ENCODE measurements at regions not wholly inside any gene's neighbourhood (a gene's known extent, or its start where the extent isn't known, plus 50 kb on each side); places are given as distances from the start of the nearest gene placed in this dataset.

- Histone ChIP-seq H3K4me1 (ENCODE audit: low read length) (peaks cover 52% of the 10 kb centered on the region), H4K20me1 (ENCODE audit: insufficient read depth, low read length) (no peaks in the 10 kb centered on the region), H3K27me3 (ENCODE audit: low read depth, low read length) (no peaks in the 10 kb centered on the region), H3K9ac (ENCODE audit: low read length) (peak overlapping the region; percentile 76), H3K4me2 (ENCODE audit: low read length) (peak overlapping the region; percentile 80), H3K9me3 (ENCODE audit: insufficient read depth, low read length) (no peaks in the 10 kb centered on the region), H3K4me3 (ENCODE audit: low read length) (peak overlapping the region; percentile 67), H2AFZ (ENCODE audit: low read depth, low read length) (peak overlapping the region; percentile 50), H3K79me2 (ENCODE audit: low read length) (0 out of 2 replicates have a peak, but pooled peaks cover 5% of the 10 kb centered on the region), H3K36me3 (replicated peaks; ENCODE audit: low read depth, low read length) (peaks cover 24% of the 10 kb centered on the region), H3K27ac (ENCODE audit: low read length) (peak overlapping the region; percentile 91)
- TF ChIP-seq EZH2phosphoT487 (IDR thresholded peaks at IDR 0.05; ENCODE audit: low read depth) (no peak), CTCF (IDR thresholded peaks at IDR 0.05; ENCODE audit: low read depth, low read length) (no peak)
Observed at GRCh38 chr21:24899138-24899537, 708.1 kb downstream of the MRPL39 start.

DNA sequence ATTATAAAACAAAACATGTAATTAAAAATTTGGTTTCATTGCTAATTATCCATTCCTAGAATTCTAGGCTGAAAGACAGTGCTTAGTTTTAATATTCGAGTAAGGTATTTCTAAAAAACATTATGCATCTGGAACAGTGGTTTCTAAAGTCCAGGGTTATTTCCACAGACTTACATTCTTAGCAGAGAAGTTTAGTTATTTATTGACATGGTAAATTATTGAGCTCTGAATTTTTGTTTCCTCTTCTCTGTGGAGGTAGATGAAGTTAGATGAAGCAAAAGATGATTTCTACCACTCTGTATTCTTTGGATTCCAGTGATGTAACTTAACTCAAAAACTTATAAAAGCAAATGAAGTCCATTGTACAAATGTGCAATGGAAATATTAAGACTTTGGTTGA lies 709.4 kb downstream of the MRPL39 start:
- H3K4me2 ChIP-seq (ENCODE audit: low read length), result peak overlapping the region; percentile 80
- H3K4me3 ChIP-seq (ENCODE audit: low read length), result peak overlapping the region; percentile 67
- H3K79me2 ChIP-seq (ENCODE audit: low read length), result 0 out of 2 replicates have a peak, but pooled peaks cover 5% of the 10 kb centered on the region
- no peaks in the 10 kb centered on the region for H3K27me3 ChIP-seq (ENCODE audit: low read depth, low read length)
- H2AFZ ChIP-seq (ENCODE audit: low read depth, low read length), result no peak overlapping the region
- H3K9ac ChIP-seq (ENCODE audit: low read length), result peak overlapping the region; percentile 76
- peaks cover 47% of the 10 kb centered on the region for H3K4me1 ChIP-seq (ENCODE audit: low read length)
- no peak for TF ChIP-seq CTCF (IDR thresholded peaks at IDR 0.05; ENCODE audit: low read depth, low read length)
- peak overlapping the region; percentile 91 for H3K27ac ChIP-seq (ENCODE audit: low read length)
- H3K9me3 ChIP-seq (ENCODE audit: insufficient read depth, low read length), result no peaks in the 10 kb centered on the region
- no peaks in the 10 kb centered on the region for H4K20me1 ChIP-seq (ENCODE audit: insufficient read depth, low read length)
- peaks cover 20% of the 10 kb centered on the region for H3K36me3 ChIP-seq (replicated peaks; ENCODE audit: low read depth, low read length)

GRCh38 chr21:24896735-24897124 lies 710.6 kb downstream of the MRPL39 start:
- H3K36me3 ChIP-seq (replicated peaks; ENCODE audit: low read depth, low read length), result peaks cover 12% of the 10 kb centered on the region
- H3K9me3 ChIP-seq (ENCODE audit: insufficient read depth, low read length), result no peaks in the 10 kb centered on the region
- TF ChIP-seq EZH2phosphoT487 (IDR thresholded peaks at IDR 0.05; ENCODE audit: low read depth) (no peak), CTCF (IDR thresholded peaks at IDR 0.05; ENCODE audit: low read depth, low read length) (no peak)
- peak overlapping the region; percentile 76 for H3K9ac ChIP-seq (ENCODE audit: low read length)
- peak overlapping the region; percentile 91 for H3K27ac ChIP-seq (ENCODE audit: low read length)
- H2AFZ ChIP-seq (ENCODE audit: low read depth, low read length), result 0 out of 2 replicates have a peak overlapping the region, but pooled peaks have one; percentile 7
- peaks cover 47% of the 10 kb centered on the region for H3K4me1 ChIP-seq (ENCODE audit: low read length)
- H3K4me3 ChIP-seq (ENCODE audit: low read length), result peak overlapping the region; percentile 67; the same call in 1 of the 2 replicates
- no peaks in the 10 kb centered on the region for H4K20me1 ChIP-seq (ENCODE audit: insufficient read depth, low read length)
- H3K4me2 ChIP-seq (ENCODE audit: low read length), result peak overlapping the region; percentile 80
- no peaks in the 10 kb centered on the region for H3K27me3 ChIP-seq (ENCODE audit: low read depth, low read length)
- H3K79me2 ChIP-seq (ENCODE audit: low read length), result 0 out of 2 replicates have a peak, but pooled peaks cover 5% of the 10 kb centered on the region

GRCh38 chr21:24895885-24896734 lies 711.2 kb downstream of the MRPL39 start:
- Histone ChIP-seq H3K36me3 (replicated peaks; ENCODE audit: low read depth, low read length) (peaks cover 5% of the 10 kb centered on the region), H4K20me1 (ENCODE audit: insufficient read depth, low read length) (no peaks in the 10 kb centered on the region), H3K27ac (ENCODE audit: low read length) (peak overlapping the region; percentile 91), H3K9me3 (ENCODE audit: insufficient read depth, low read length) (no peaks in the 10 kb centered on the region), H2AFZ (ENCODE audit: low read depth, low read length) (0 out of 2 replicates have a peak overlapping the region, but pooled peaks have one; percentile 7), H3K4me2 (ENCODE audit: low read length) (peak overlapping the region; percentile 80), H3K27me3 (ENCODE audit: low read depth, low read length) (no peaks in the 10 kb centered on the region), H3K79me2 (ENCODE audit: low read length) (0 out of 2 replicates have a peak, but pooled peaks cover 5% of the 10 kb centered on the region), H3K4me3 (ENCODE audit: low read length) (peak overlapping the region; percentile 67; the same call in 1 of the 2 replicates), H3K9ac (ENCODE audit: low read length) (peak overlapping the region; percentile 76), H3K4me1 (ENCODE audit: low read length) (peaks cover 47% of the 10 kb centered on the region)
- peak; percentile 69 for TF ChIP-seq CTCF (IDR thresholded peaks at IDR 0.05; ENCODE audit: low read depth, low read length)
- no peak for TF ChIP-seq EZH2phosphoT487 (IDR thresholded peaks at IDR 0.05; ENCODE audit: low read depth)

Measured in OCI-LY3 (cell line).